ENCODE measurements at regions not wholly inside any gene's neighbourhood (a gene's known extent, or its start where the extent isn't known, plus 50 kb on each side); places are given as distances from the start of the nearest gene placed in this dataset.

GRCh38 chr4:79842162-79842561 lies 230.9 kb downstream of the ANTXR2 start:
- ChIA-PET CTCF (no interaction called here), POLR2A (no interaction called here)
- no peak overlapping the region for H3K4me3 ChIP-seq (ENCODE audit: low read depth, low read length)
- Mint-ChIP-seq H3K27me3 (ENCODE audit: insufficient read depth, unreplicated experiment) (no peaks in the 10 kb centered on the region), H3K4me1 (ENCODE audit: low read depth, unreplicated experiment) (no peaks in the 10 kb centered on the region), H3K27ac (ENCODE audit: unreplicated experiment) (no peak overlapping the region), H3K9me3 (ENCODE audit: unreplicated experiment) (peaks cover 9% of the 10 kb centered on the region), H3K36me3 (ENCODE audit: insufficient read depth, unreplicated experiment) (no peaks in the 10 kb centered on the region), H3K4me3 (ENCODE audit: unreplicated experiment) (no peak overlapping the region)
- DNase-seq: no peak
- H3K4me1 ChIP-seq: no peaks in the 10 kb centered on the region
- H3K27me3 ChIP-seq (replicated peaks; ENCODE audit: control insufficient read depth, insufficient read depth, low read length): no peaks in the 10 kb centered on the region
- no peaks in the 10 kb centered on the region for H3K9me3 ChIP-seq
- BruUV-seq (replicated peaks): no TSS peak
- TF ChIP-seq, protein P1, sequence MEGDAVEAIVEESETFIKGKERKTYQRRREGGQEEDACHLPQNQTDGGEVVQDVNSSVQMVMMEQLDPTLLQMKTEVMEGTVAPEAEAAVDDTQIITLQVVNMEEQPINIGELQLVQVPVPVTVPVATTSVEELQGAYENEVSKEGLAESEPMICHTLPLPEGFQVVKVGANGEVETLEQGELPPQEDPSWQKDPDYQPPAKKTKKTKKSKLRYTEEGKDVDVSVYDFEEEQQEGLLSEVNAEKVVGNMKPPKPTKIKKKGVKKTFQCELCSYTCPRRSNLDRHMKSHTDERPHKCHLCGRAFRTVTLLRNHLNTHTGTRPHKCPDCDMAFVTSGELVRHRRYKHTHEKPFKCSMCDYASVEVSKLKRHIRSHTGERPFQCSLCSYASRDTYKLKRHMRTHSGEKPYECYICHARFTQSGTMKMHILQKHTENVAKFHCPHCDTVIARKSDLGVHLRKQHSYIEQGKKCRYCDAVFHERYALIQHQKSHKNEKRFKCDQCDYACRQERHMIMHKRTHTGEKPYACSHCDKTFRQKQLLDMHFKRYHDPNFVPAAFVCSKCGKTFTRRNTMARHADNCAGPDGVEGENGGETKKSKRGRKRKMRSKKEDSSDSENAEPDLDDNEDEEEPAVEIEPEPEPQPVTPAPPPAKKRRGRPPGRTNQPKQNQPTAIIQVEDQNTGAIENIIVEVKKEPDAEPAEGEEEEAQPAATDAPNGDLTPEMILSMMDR (IDR thresholded peaks at IDR 0.05; ENCODE audit: insufficient read depth in 1 of 2, low read depth in 1 of 2, low read length in 1 of 2, severe bottlenecking in 1 of 2, unreplicated experiment in 1 of 2): no peak
- intact Hi-C loops (cut with micrococcal nuclease; ENCODE audit: unreplicated experiment): no loop called here
- no peaks in the 10 kb centered on the region for H3K36me3 ChIP-seq (ENCODE audit: control insufficient read depth, insufficient read depth, low read length)

DNA sequence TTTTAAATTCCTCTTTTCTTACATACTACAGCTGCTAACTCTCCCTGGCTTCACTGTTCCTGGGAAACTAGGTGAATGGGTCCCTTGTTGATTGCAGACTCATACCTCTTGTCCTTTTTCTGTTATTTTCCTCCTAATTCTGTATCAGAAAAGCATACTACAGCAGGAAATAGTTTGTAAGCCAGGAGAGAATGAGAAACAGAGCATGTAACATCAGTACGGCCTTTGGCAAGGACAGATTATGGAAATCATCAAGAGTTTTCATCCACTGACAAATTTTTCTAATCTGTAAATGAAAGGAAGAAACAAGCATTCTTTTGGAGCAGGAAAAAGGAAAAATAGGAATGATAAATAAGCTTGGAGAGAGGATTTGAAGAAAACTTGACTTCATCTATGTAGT lies 239.2 kb downstream of the ANTXR2 start:
- no peak overlapping the region for H3K4me3 ChIP-seq (ENCODE audit: low read depth, low read length)
- H3K36me3 Mint-ChIP-seq (ENCODE audit: insufficient read depth, unreplicated experiment): no peaks in the 10 kb centered on the region
- no peaks in the 10 kb centered on the region for H3K9me3 ChIP-seq
- CTCF ChIA-PET: no interaction called here
- H3K36me3 ChIP-seq (ENCODE audit: control insufficient read depth, insufficient read depth, low read length): no peaks in the 10 kb centered on the region
- intact Hi-C loops (cut with micrococcal nuclease; ENCODE audit: unreplicated experiment): no loop called here
- no peaks in the 10 kb centered on the region for H3K4me1 ChIP-seq
- H3K27me3 Mint-ChIP-seq (ENCODE audit: insufficient read depth, unreplicated experiment): peaks cover 4% of the 10 kb centered on the region
- no peaks in the 10 kb centered on the region for H3K27me3 ChIP-seq (replicated peaks; ENCODE audit: control insufficient read depth, insufficient read depth, low read length)
- H3K4me3 Mint-ChIP-seq (ENCODE audit: unreplicated experiment): no peak overlapping the region
- no peak for DNase-seq
- H3K27ac Mint-ChIP-seq (ENCODE audit: unreplicated experiment): no peak overlapping the region
- POLR2A ChIA-PET: no interaction called here
- no TSS peak for BruUV-seq (replicated peaks)
- TF ChIP-seq, protein P1 (IDR thresholded peaks at IDR 0.05; ENCODE audit: insufficient read depth in 1 of 2, low read depth in 1 of 2, low read length in 1 of 2, severe bottlenecking in 1 of 2, unreplicated experiment in 1 of 2): no peak
- no peaks in the 10 kb centered on the region for H3K9me3 Mint-ChIP-seq (ENCODE audit: unreplicated experiment)
- H3K4me1 Mint-ChIP-seq (ENCODE audit: low read depth, unreplicated experiment): no peaks in the 10 kb centered on the region

- peaks cover 4% of the 10 kb centered on the region for H3K27me3 Mint-ChIP-seq (ENCODE audit: insufficient read depth, unreplicated experiment)
- ChIA-PET CTCF (no interaction called here), POLR2A (no interaction called here)
- H3K4me3 Mint-ChIP-seq (ENCODE audit: unreplicated experiment): no peak overlapping the region
- no peak overlapping the region for H3K27ac Mint-ChIP-seq (ENCODE audit: unreplicated experiment)
- BruUV-seq (replicated peaks): no TSS peak
- no peaks in the 10 kb centered on the region for H3K9me3 ChIP-seq
- no peaks in the 10 kb centered on the region for H3K36me3 Mint-ChIP-seq (ENCODE audit: insufficient read depth, unreplicated experiment)
- intact Hi-C loops (cut with micrococcal nuclease; ENCODE audit: unreplicated experiment): no loop called here
- TF ChIP-seq, protein P1 (IDR thresholded peaks at IDR 0.05; ENCODE audit: insufficient read depth in 1 of 2, low read depth in 1 of 2, low read length in 1 of 2, severe bottlenecking in 1 of 2, unreplicated experiment in 1 of 2): no peak
- H3K9me3 Mint-ChIP-seq (ENCODE audit: unreplicated experiment): no peaks in the 10 kb centered on the region
- no peaks in the 10 kb centered on the region for H3K4me1 ChIP-seq
- H3K4me3 ChIP-seq (ENCODE audit: low read depth, low read length): no peak overlapping the region
- H3K27me3 ChIP-seq (replicated peaks; ENCODE audit: control insufficient read depth, insufficient read depth, low read length): no peaks in the 10 kb centered on the region
- no peak for DNase-seq
- H3K4me1 Mint-ChIP-seq (ENCODE audit: low read depth, unreplicated experiment): no peaks in the 10 kb centered on the region
- no peaks in the 10 kb centered on the region for H3K36me3 ChIP-seq (ENCODE audit: control insufficient read depth, insufficient read depth, low read length)
These were observed 241.1 kb downstream of the ANTXR2 start for GRCh38 chr4:79831701-79832514.
